K562 (cell line): ENCODE measurements at regions not wholly inside any gene's neighbourhood (a gene's known extent, or its start where the extent isn't known, plus 50 kb on each side); places are given as distances from the start of the nearest gene placed in this dataset.
A peak's percentile ranks its signal among the peaks of the same experiment; 100 is the strongest.

Experiments
- ATAC-seq: fragments of 200-7000 bp; cut with Tn5 transposase; 3 replicates; pipeline ENCODE4 v1.9.1; 2020; ENCODE audit warnings: moderate library complexity
- BruUV-seq: library from RNA; stranded (reverse); fragments of 400-500 nt; replicated peaks from 2 replicates; lab custom pipeline; 2021; lab: Mats Ljungman, UMichigan
- CTCF ChIA-PET: fragments of 300-600 bp; formaldehyde crosslinking; extraction: SDS; loops from one replicate; lab custom pipeline; 2021; ENCODE audit warnings: low intra/inter-chr PET ratio; lab: Yijun Ruan, JAX
- POLR2A ChIA-PET: fragments of 300-600, 350-650 bp; sonication (Branson Sonifier 250); formaldehyde crosslinking; extraction: SDS; loops from one replicate; lab custom pipeline; 2021; ENCODE audit warnings: antibody characterized with exemption, inconsistent platforms; lab: Yijun Ruan, JAX
- DNase-seq, 4 experiments: peaks; one replicate each; pipeline versions ENCODE4 v3.0.0 to v3.0.0-alpha.2; 2011 to 2018; ENCODE audit warnings: low spot score in 3 of 4, mixed read lengths in 3 of 4; ENCODE audit errors: extremely low read depth in 1 of 4
- FAIRE-seq: peaks from 2 replicates; lab custom pipeline; 2011; peaks lifted over from hg19 to GRCh38; lab: Jason Lieb, UNC
- H2AFZ ChIP-seq: 2 replicates; pipeline ENCODE4 v1.6.0; 2011; ENCODE audit warnings: low read depth, low read length, control low read depth, inconsistent platforms
- H3K27ac ChIP-seq: fragments of 200-600 bp; 3 replicates; pipeline ENCODE4 v1.8.0; 2011; ENCODE audit warnings: low read depth, mild to moderate bottlenecking, control low read depth, inconsistent platforms, low read length, moderate library complexity, mixed read lengths; ENCODE audit errors: extremely low read depth
- H3K27me3 ChIP-seq, 2 experiments: fragments of 300-600 bp in 1 of 2; 2 replicates in 1 of 2; 3 replicates in 1 of 2; pipeline versions ENCODE4 v1.6.0 to v1.8.0; 2011; ENCODE audit warnings: inconsistent platforms in 2 of 2, low read length in 2 of 2, mild to moderate bottlenecking in 1 of 2, mixed read lengths in 1 of 2, moderate library complexity in 1 of 2; ENCODE audit not compliant: control insufficient read depth in 2 of 2, insufficient read depth in 2 of 2
- H3K36me3 ChIP-seq: fragments of 300-600 bp; 3 replicates; pipeline ENCODE4 v1.8.0; 2011; ENCODE audit warnings: mild to moderate bottlenecking, low read length, inconsistent platforms; ENCODE audit not compliant: control insufficient read depth, insufficient read depth
- H3K4me1 ChIP-seq, 2 experiments: fragments of 200-600 bp in 1 of 2; replicated peaks in 1 of 2; 2 replicates in 1 of 2; 3 replicates in 1 of 2; pipeline versions ENCODE4 v1.5.1 to v1.8.0; 2011; ENCODE audit warnings: inconsistent platforms in 2 of 2, low read length in 2 of 2, mild to moderate bottlenecking in 1 of 2, mixed read lengths in 1 of 2, moderate library complexity in 1 of 2; ENCODE audit not compliant: control insufficient read depth in 2 of 2, insufficient read depth in 2 of 2
- H3K4me2 ChIP-seq: 2 replicates; pipeline ENCODE4 v1.6.1; 2011; ENCODE audit warnings: low read length, control low read depth, inconsistent platforms, mixed read lengths; ENCODE audit not compliant: insufficient read depth
- H3K4me3 ChIP-seq: fragments of 200-600 bp; sonication (generic), shearing (Covaris generic); 2 replicates; pipeline ENCODE4 v1.5.1; 2016; ENCODE audit warnings: control low read depth, inconsistent platforms
- H3K79me2 ChIP-seq: fragments of 200-600 bp; 3 replicates; pipeline ENCODE4 v1.8.0; 2011; ENCODE audit warnings: low read length, inconsistent platforms; ENCODE audit not compliant: control insufficient read depth, insufficient read depth
- H3K9ac ChIP-seq, 2 experiments: 2 replicates each; pipeline versions ENCODE4 v1.6.0 to v1.6.1; 2011; ENCODE audit warnings: low read depth in 2 of 2, low read length in 2 of 2, control low read depth in 1 of 2, inconsistent platforms in 1 of 2, mild to moderate bottlenecking in 1 of 2, mixed read lengths in 1 of 2; ENCODE audit not compliant: insufficient read depth in 1 of 2
- H3K9me1 ChIP-seq: one replicate; pipeline ENCODE4 v1.6.0; 2011; ENCODE audit warnings: inconsistent platforms, mild to moderate bottlenecking, low read length, moderate library complexity; ENCODE audit not compliant: control insufficient read depth, insufficient read depth
- H3K9me3 ChIP-seq: replicated peaks from 2 replicates; pipeline ENCODE4 v1.5.1; 2011; ENCODE audit warnings: low read depth, low read length, inconsistent platforms; ENCODE audit not compliant: control insufficient read depth, insufficient read depth
- H4K20me1 ChIP-seq: replicated peaks from 2 replicates; pipeline ENCODE4 v1.6.1; 2011; ENCODE audit warnings: low read length, inconsistent platforms, mixed read lengths; ENCODE audit not compliant: control insufficient read depth, insufficient read depth
- ARNT ChIP-seq, 2 experiments: fragments of 450-650 bp; IDR thresholded peaks; 2 replicates each; pipeline ENCODE4 v1.6.1; 2016; ENCODE audit warnings: mild to moderate bottlenecking in 1 of 2
- CEBPG ChIP-seq, 3 experiments: fragments of 200-800 bp in 1 of 3; sonication (Bioruptor generic) in 1 of 3; sonication (generic) in 1 of 3; formaldehyde crosslinking in 1 of 3; IDR thresholded peaks in 2 of 3; conservative IDR thresholded peaks in 1 of 3; 2 replicates each; pipeline versions ENCODE4 v1.6.1 to v1.8.0; 2016 to 2022; ENCODE audit warnings: missing compliant biosample characterization in 2 of 3, missing genetic modification characterization in 2 of 3, mild to moderate bottlenecking in 1 of 3, missing genetic modification reagents in 1 of 3
- ELF4 ChIP-seq: fragments of 450-650 bp; formaldehyde crosslinking; IDR thresholded peaks from 2 replicates; pipeline ENCODE4 v1.4.0; 2022; ENCODE audit warnings: missing genetic modification characterization
- HNRNPLL ChIP-seq: fragments of 200-400 bp; formaldehyde crosslinking; IDR thresholded peaks from 2 replicates; pipeline ENCODE4 v1.6.1; 2017; ENCODE audit warnings: low read length, low read depth, mild to moderate bottlenecking; ENCODE audit not compliant: poor library complexity, severe bottlenecking
- MCM5 ChIP-seq: fragments of 450-650 bp; IDR thresholded peaks from 2 replicates; pipeline ENCODE4 v1.6.1; 2016; ENCODE audit warnings: low read depth
- RHOXF2B ChIP-seq: fragments of 250-450 bp; sonication (Bioruptor Pico); conservative IDR thresholded peaks from 2 replicates; pipeline ENCODE4 v1.5.1; 2021
- SETDB1 ChIP-seq: IDR thresholded peaks from one replicate; pipeline ENCODE4 v1.6.1; 2012; ENCODE audit warnings: low read length, control low read depth, inconsistent platforms
- TAF7 ChIP-seq: fragments of 450-650 bp; IDR thresholded peaks from 2 replicates; pipeline ENCODE4 v1.6.1; 2016; ENCODE audit warnings: missing genetic modification characterization, missing compliant biosample characterization
- ZNF165 ChIP-seq: fragments of 250-450 bp; sonication (Bioruptor Pico); IDR thresholded peaks from 2 replicates; pipeline ENCODE4 v1.4.0; 2020; ENCODE audit warnings: borderline replicate concordance
- ZNF197 ChIP-seq: fragments of 200-800 bp; sonication (Bioruptor generic); IDR thresholded peaks from 2 replicates; pipeline ENCODE4 v1.6.1; 2016; ENCODE audit warnings: low read depth, missing genetic modification characterization, missing compliant biosample characterization
- WGBS: fragments of 100-300 bp; shearing (Covaris generic); methylation state at CpG from one replicate; pipeline ENCODE4 v1.1.6; 2016; ENCODE audit warnings: low coverage, mixed read lengths; ENCODE audit not compliant: insufficient coverage; ENCODE audit errors: missing lambda C conversion rate; 5-methylcytosine and 5-hydroxymethylcytosine counted together
- in situ Hi-C: fragments of 300-500 bp; cut with MboI; formaldehyde crosslinking; loops from 4 replicates; pipeline ENCODE4 v1.15.0; 2018; ENCODE audit warnings: inconsistent platforms, mixed read lengths
- intact Hi-C: fragments of 100-400 bp; cut with micrococcal nuclease; formaldehyde crosslinking; loops from 2 replicates; pipeline ENCODE4 v1.14.2; 2022
- TF ChIP-seq, protein P1 (sequence below): sonication (generic); formaldehyde crosslinking; IDR thresholded peaks from 2 replicates; pipeline ENCODE4 v1.8.0; 2022; ENCODE audit warnings: missing genetic modification reagents, mild to moderate bottlenecking, borderline replicate concordance

DNA sequence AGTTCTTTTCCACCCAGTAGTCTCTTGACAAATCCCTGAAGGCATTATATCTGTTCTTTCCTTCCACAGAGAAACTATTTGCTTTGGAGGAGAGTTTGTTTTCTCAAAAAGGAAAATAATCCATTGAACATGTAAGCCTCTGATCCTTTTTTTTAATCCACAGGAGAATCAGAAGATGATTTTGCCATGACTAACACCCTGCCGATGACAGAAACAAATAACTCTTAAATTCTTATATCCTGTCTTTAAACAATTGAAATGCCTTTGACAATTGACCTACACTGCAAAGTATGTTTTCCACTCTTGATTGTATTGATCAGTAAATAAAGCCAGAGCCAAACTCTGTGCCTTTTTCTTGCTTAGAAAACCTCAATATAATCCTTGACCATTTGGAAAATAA lies 666.4 kb upstream of the CTNND2 start (continued):
- TF ChIP-seq ZNF165 (no peak), HNRNPLL (no peak), MCM5 (no peak)
- TF ChIP-seq, all 486 proteins: peak for 0

DNA sequence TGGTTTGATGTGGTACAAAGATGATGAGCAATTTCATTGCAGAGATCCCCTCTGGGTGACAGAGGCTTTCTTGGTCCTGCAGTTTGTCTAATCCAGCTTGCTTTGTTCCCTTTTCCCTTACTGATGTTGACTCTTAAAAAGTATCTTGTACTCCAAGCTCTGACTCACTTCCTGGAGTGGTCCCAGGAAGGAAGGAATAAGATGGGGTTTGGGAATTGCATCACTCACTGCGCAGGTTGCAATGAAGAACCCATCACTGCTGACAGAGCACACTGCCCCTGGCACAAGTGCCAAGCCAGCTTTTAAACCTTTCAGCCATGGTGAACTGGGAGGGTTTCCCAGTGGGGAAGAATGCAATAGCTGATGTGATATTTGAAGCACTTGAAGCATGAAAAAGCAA lies 662.2 kb upstream of the CTNND2 start:
- WGBS = 57% methylated on average over 1 of the region's 1 CpG
- in situ Hi-C loops = no loop called here
- no peak for ATAC-seq

DNA sequence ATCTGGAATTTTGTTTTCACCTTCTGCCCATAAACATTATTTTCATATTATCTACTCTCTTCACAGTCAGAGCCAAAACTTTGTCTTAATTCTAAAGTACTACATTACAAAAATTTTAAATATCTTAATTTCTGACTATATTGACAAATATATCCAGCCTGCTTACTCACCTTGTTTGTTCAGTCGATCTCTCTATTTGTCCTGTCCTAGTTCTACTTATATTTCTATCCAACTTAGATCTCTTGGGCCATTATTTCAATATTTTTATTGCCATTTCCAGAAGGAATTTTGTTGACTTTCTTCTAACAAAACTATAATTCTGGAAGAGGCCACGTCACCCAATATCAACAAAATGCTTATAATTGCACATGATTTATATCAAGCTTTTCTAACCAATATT lies 652.8 kb upstream of the CTNND2 start:
- H3K79me2 ChIP-seq = no peaks in the 10 kb centered on the region
- intact Hi-C loops (no loop called here), in situ Hi-C loops (no loop called here)
- WGBS = 47% methylated on average over 2 of the region's 2 CpGs
- no peak overlapping the region for H3K4me3 ChIP-seq
- no peaks in the 10 kb centered on the region for H4K20me1 ChIP-seq
- H3K9me3 ChIP-seq = no peaks in the 10 kb centered on the region
- no peak overlapping the region for H3K9ac ChIP-seq
- ChIA-PET CTCF (no interaction called here), POLR2A (no interaction called here)
- no peak for TF ChIP-seq ZNF197 (CRISPR knock-in tag)
- no peak for TF ChIP-seq TAF7 (tag)
- TF ChIP-seq, protein P1, sequence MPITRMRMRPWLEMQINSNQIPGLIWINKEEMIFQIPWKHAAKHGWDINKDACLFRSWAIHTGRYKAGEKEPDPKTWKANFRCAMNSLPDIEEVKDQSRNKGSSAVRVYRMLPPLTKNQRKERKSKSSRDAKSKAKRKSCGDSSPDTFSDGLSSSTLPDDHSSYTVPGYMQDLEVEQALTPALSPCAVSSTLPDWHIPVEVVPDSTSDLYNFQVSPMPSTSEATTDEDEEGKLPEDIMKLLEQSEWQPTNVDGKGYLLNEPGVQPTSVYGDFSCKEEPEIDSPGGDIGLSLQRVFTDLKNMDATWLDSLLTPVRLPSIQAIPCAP (CRISPR knock-in tag) = no peak
- no peak for TF ChIP-seq SETDB1
- no peak for TF ChIP-seq RHOXF2B (CRISPR knock-in tag)
- TF ChIP-seq ELF4 = no peak
- H3K27ac ChIP-seq = no peak overlapping the region
- H3K9me1 ChIP-seq = no peaks in the 10 kb centered on the region
- H3K4me2 ChIP-seq = no peak overlapping the region
- no peak overlapping the region for H2AFZ ChIP-seq
- no peaks in the 10 kb centered on the region for H3K36me3 ChIP-seq
- FAIRE-seq (no peak), ATAC-seq (no peak), DNase-seq (no peak)
- H3K4me1 ChIP-seq = no peaks in the 10 kb centered on the region
- BruUV-seq = no TSS peak
- H3K27me3 ChIP-seq = no peaks in the 10 kb centered on the region

More for the DNA sequence above, 662.2 kb upstream of the CTNND2 start:
- Histone ChIP-seq H3K9ac (no peak overlapping the region), H3K79me2 (no peaks in the 10 kb centered on the region), H3K4me2 (no peak overlapping the region), H2AFZ (no peak overlapping the region), H3K27ac (no peak overlapping the region), H4K20me1 (no peaks in the 10 kb centered on the region), H3K9me1 (no peaks in the 10 kb centered on the region), H3K27me3 (no peaks in the 10 kb centered on the region), H3K36me3 (peaks cover 25% of the 10 kb centered on the region; the same call in 2 of the 3 replicates), H3K9me3 (no peaks in the 10 kb centered on the region), H3K4me1 (no peaks in the 10 kb centered on the region), H3K4me3 (no peak overlapping the region)
- FAIRE-seq (no peak), DNase-seq (no peak)
- CTCF ChIA-PET = no interaction called here
- TF ChIP-seq CEBPG (CRISPR knock-in tag; IDR thresholded peaks at IDR 0.05) (no peak), CEBPG (tag; conservative IDR thresholded peaks at IDR 0.05 in 1 of 2, IDR thresholded peaks at IDR 0.05 in 1 of 2) (peak in 1 of 2 experiments; percentile 64; a peak in 2 of 4 replicates), ARNT (IDR thresholded peaks at IDR 0.05) (no peak)
- POLR2A ChIA-PET = interaction anchor here (0.6 kb wide), 1 partner anchor 34 kb away, joined by 3 read pairs; no protein-coding TSS in a partner anchor
- intact Hi-C loops = no loop called here
- BruUV-seq = no TSS peak
